HG02885 (cell line): ENCODE measurements at regions not wholly inside any gene's neighbourhood (a gene's known extent, or its start where the extent isn't known, plus 50 kb on each side); places are given as distances from the start of the nearest gene placed in this dataset.
A peak's percentile ranks its signal among the peaks of the same experiment; 100 is the strongest.
"Not testable (repeated sequence)": the region's sequence is repeated elsewhere in the genome, so short reads cannot be mapped to it uniquely, and the experiment has no call there.

ENCODE experiments used
- ATAC-seq: cut with Tn5 transposase; IDR thresholded peaks from one replicate; pipeline ENCODE4 v1.9.1; 2021; ENCODE audit warnings: mild to moderate bottlenecking; ENCODE audit not compliant: unreplicated experiment, poor library complexity

DNA sequence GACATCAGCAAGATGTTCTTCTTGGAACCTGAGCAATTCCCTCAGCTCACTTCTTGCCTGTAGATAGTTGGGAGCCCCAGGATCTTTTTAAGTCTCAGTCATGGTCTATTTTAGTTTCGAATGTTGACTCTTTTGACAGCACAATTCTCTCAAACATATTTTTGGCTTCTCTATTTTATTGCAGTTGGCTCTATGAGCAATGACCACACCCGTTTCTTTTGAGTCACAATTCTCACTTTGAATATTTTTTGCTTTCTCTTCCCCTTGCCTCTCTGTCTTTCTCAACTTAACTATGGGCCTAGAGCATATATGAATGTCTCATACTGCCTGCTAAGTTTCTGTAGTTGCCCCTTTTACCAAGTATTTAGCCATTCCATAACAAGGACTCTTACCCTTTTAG, 222.8 kb downstream of the PTN start:
- ATAC-seq = peak; percentile 80

DNA sequence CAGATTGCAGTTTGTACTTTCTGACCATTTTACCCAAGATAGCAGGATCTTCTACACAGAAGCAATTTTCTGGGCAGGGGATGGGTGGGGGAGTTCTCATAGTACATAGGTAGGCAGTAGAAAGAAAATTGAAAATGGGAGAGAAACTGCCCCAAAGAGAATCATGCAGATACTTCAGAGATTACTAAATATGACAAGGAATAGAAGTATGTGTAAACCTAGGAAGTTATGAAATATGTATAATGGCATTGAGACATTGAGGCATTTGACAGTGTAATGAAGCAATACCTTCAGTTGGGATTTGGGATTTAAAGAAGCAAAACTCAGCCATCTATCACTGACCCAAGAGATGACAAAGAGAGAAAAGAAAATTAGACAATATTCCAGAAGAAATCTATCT, 233.0 kb downstream of the PTN start:
- no peak for ATAC-seq

DNA sequence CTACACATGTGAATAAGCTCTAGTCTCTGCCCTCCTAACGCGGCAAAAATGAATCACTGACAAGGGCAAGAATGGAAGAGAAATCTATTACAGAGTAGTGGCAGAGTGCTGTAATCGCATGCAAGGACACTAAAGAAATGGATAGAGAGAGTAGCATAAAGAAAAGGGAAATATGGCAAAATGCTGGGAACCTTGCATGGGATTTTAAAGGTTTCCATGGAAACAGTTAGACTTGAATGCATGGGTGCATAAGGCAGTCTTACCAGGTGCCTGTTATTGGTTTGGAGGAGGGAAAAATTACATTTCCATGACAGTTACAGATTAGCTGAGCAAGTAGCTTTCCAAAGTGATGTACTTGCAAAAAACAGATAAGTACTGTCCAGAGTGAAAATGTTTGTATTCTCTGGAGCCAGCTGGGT, 233.4 kb downstream of the PTN start:
- no peak for ATAC-seq

DNA sequence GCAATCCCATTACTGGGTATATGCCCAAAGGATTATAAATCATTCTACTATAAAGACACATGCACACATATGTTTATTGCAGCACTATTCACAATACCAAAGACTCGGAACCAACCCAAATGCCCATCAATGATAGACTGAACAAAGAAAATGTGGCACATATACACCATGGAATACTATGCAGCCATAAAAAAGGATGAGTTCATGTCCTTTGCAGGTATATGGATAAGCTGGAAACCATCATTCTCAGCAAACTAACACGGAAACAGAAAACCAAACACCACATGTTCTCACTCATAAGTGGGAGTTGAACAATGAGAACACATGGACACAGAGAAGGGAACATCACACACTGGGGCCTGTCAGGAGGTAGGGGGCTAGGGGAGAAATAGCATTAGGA, 235.7 kb downstream of the PTN start:
- ATAC-seq = not testable (repeated sequence)

DNA sequence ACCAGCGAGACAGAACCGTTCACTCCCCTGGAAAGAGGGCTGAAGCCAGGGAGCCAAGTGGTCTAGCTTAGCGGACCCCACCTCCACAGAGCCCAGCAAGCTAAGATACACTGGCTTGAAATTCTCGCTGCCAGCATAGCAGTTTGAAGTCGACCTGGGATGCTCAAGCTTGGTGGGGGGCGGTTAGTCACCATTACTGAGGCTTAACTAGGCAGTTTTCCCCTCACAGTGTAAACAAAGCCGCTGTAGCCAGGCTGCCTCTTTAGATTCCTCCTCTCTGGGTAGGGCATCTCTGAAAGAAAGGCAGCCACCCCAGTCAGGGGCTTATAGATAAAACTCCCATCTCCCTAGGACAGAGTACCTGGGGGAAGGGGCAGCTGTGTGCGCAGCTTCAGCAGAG, 235.1 kb downstream of the CHRM2 start:
- not testable (repeated sequence) for ATAC-seq

DNA sequence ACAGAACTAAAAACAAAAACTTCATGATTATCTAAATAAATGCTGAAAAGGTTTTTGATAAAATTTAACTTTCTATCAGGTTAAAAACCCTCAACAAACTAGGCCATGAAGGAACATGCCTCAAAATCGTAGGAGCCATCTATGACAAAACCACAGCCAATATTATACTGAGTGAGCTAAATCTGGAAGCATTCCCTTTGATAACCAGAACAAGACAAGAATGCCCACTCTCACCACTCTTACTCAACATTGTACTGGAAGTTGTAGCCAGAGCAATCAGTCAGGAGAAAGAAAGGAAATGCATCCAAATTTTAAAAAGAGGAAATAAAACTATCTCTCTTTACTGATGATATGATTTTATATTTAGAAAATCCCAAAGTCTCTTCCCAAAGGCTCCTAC, 228.7 kb downstream of the CHRM2 start:
- ATAC-seq = no peak

DNA sequence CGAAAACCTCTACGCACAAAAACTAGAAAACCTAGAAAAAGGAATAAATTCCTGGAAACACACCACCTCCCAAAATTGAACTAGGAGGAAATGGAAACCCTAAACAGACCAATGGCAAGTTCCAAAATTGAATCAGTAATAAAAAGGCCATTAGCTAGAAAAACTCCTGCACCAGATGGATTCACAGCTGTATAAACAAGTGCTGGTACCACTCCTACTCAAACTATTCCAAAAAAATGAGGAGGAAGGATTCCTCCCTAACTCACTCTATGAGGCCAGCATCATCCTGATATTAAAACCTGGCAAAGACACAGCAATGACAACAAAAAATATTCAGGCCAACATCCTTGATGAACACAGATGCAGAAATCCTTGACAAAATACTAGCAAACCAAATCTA, 228.2 kb downstream of the CHRM2 start:
- ATAC-seq = no peak

DNA sequence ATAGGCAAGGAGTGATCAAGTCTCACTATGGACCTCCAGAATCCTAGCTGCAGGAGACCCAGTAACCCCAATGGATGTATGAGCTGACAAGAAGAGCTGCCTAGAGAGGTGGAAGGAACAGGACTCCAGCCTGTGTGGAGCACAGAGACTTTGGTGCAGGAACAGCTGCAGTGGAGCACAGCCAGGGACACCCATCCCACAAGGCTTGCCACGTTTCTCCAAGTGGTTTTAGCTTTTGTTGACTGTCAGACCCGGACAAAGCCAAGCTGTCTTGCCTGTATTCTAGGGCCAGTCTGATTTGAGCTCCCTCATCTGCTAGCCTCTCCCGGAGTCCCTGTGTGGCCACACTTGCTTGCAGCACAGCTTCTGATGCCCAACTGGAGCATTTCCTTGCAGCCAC, 224.7 kb downstream of the CHRM2 start:
- ATAC-seq = no peak

DNA sequence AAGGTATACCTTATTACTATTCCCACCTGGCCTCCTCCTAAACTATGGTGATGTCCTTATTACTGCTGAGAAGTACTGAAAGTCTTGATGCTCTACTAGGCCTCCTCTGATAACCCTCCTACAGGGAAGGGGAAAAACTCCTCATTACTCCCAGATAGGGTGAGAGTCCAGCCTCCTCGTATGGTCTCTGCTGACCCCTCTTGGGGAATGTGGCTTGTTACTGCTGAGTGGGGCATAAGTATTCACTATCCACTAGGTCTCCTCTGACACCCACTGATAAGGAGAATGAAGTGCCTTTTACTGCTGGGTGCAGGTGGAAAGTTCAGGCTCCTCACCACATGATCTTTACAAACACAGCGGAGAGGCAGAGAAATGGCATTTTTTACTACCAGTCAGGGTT, 222.9 kb downstream of the CHRM2 start:
- ATAC-seq = no peak

DNA sequence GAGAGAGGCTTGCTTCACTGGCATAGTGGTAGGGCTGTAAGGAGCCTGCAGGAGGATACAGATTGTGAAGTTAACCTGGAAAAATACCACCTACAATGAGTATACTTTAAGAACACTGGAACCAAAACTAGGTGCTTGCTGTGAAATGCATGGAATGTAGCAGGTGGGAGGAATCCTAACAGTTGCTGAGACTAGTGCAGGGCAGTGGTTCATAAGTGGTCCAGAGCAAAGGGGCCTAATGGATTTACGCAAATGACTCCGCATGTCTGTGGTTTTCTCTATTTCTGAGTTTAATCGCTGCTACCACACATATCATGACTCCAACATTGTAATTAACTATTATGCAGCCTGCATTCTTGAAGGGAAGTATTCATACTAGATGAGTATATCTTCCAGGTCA, 218.4 kb downstream of the CHRM2 start:
- ATAC-seq = no peak

DNA sequence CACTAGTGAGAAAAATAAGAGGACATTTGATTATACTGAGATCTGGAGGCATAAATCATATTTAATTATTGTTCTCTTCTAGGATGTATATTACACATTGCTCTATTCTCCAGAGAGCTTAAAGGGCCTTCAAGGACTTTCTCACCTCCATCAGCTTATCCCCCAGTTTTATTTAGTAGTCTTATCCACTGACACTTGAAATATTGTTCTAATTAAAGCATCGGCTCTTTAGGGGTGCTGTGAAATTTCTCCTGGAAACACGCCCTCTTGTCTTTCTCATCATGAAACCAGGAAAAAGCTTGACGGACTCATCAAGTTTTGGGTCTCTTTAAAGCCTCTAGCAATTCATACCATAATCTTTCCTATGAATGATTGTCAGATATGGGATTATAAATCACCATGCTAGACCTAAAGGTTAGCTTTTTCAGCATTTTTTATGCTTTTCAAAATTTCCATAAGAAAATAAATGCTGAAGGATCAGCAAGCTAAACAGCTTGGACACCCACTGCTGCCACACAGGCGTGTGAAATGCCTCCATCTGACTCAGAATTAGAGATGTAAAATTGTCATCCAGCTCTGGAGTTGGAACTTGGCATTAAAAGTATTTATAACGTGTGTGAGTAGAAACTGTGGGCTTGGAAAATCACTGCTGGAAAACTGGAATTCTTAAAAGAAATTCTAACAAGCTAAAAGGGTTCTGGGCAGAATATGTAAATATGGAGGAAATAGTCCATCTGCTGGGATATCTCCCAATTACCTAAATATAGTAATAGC, 216.3 kb downstream of the CHRM2 start:
- ATAC-seq = no peak

DNA sequence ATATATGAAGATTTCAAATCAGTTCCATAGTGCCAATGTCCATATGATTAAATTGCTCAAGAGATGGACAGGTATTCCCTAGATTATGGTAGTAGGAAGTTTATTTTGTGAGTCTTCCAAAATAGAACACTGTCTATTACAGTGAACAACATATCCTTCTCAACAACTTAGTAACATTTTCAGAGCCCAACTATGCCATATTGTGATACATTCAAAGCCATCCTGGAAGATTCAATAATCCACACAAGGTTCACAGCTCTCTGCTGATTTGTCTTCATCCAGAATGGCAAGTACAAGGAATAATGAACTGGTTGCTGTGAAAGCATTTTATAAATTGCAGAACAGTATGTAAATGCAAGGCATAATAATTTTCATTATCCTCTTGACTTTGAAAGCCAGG, 213.9 kb downstream of the CHRM2 start:
- no peak for ATAC-seq

DNA sequence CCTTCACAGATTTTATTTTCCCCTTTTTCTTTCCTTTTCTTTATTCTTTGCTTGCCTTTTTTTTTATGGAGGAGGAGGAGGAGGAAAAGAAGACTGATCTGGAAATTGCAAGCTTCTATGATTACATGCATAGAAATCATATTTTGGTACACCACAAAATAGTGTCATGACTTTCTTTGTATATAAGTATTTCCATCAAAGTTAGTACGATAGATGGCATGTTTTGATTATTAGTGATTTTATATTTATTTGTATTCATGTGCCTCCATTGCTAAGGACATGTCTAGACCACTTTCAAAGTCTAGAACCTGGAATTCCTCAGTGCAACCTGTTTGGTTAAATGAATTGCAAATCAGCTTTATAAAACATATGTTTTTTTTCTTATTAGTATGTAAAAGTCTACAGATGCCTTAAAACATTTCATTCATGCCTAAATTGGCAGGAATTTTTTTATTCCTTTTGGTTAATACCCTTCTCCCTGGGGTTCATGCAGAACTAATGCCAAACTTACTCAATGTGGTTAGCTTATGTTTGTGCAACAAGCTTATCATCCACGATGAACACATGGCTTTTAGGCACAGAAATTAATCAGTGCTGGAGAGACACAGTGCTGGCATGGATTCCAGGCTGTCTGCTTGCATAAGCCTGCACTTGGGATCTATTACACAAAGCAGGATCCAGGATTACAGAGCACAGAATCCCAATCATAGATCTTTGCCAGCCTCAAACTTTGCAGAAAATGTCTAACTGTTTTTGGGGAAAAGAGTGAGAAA, 213.1 kb downstream of the CHRM2 start:
- no peak for ATAC-seq

DNA sequence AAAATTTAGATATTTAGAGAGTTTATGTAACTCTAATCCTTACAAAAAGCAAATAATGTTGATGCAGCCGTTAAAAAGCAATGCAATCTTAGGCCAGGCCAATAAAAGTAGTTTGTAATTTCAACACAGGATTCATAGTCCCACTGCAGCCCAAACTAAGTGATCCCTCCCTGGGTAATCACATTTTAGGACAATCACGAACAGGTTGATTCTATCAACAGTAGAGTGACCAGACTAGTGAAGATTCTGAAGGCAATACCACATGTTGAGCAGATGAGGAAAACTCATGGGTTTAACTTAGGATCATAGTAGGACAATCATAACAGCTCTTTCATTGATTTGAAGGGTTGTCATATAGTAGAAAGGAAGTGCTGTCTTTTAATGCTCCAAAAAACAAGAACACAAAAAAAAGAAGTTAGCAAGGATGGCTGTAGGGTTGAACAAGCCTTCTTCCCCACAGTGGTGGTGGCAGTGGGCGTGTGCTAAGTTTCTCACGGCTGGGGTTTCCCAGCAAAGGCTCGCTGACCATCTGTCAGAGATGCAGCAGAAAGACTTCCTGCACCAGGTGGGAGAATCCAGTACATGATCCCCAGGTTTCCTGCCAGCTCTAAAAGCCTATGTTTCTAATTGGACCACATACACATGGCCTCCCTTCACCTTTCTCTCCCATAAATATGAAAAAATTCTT, 212.2 kb downstream of the CHRM2 start:
- peak; percentile 55 for ATAC-seq

DNA sequence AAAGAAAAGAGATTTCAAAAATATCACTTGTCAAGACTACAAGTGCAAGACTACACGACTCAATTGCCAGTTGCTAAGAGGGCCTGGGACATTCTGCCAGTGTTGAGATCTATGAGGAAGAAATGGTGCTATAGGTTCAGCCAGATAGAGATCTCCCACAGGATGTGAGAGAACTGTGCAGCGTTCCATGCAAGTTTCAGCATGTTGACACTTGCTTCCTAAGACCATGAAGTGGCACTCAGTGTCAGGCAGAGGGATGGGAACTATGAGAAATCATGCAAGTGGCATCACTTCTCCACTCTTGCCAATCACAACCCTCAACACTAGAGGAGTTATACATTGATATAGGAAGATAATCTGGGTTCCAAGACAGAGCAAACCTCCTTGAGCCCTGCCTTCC, 210.3 kb downstream of the CHRM2 start:
- no peak for ATAC-seq

DNA sequence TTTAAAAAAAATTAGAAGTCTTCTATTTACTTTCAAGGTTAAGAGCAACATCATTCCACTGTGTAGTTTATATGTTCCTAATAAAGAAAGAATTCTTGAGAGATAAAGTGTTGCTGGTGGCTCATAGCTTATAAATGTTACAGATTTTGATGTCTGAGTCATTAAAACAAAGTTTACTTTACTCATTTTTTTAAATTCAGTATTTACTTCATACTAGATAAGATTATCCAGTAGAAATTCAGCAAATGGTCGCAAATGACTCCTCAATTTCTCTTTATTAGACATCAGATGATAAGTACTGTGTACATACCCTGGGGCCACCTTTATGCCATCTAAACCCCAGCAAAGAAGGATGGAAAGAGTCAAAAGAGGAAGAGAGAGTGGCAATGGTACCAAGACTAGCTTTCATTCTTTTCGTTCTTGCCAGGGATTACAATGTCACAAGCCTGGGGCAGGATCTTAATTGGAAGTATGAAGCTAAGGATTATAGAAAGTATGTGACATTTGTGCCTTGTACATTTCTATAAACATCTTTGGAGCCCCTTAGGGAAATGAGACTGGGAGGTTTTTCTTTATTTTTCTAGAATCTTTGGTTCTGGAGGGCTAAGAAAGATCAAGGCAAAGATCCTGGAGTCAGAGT, 206.1 kb downstream of the CHRM2 start:
- no peak for ATAC-seq

DNA sequence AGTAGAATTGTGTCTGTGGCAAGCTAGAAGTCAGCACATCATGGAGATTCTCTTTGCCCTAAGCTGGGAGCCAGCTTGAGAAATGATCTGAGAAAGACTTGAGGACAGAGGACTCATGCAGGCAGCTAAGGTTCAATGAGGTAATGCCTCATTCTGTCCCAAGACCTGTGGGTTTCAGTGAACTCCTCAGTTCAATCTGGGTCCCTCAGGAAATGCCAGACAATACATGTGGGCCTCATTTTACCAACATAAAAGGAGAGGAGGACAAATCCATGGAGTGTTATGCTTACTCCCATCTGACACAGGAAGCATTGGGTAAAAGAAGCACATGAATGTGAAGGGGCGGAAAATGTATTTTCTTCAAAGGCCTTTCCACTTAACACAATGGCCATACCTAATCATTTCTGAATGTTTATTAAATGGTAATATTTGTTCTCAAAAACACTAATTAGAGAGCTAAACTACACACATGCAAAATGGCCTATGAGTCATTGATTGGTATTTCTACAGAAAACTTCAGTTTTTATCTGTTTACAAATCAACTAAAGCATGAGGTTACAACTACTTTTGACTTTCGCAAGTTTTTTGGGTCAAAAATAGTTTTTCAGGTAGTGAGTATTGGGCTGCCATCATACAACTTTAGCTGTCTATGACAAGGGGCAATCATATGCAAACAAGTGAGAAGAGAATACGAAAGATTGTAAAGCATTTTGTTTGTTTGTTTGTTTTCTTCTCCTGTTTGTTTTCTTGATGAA, 205.3 kb downstream of the CHRM2 start:
- ATAC-seq = no peak
